Peyer's patch (tissue), 4 donors: ENCODE measurements at regions not wholly inside any gene's neighbourhood (a gene's known extent, or its start where the extent isn't known, plus 50 kb on each side); places are given as distances from the start of the nearest gene placed in this dataset.

Source experiments
- DNase-seq, 3 donors: peaks; one replicate each; pipeline ENCODE4 v3.0.0-alpha.2; 2017 to 2019
- H3K27ac ChIP-seq, 4 donors: fragments of 200-600 bp; sonication (generic); one replicate each; pipeline ENCODE4 v1.5.1; 2016 to 2019
- H3K27me3 ChIP-seq, 2 donors: fragments of 200-600 bp; sonication (generic); one replicate each; pipeline ENCODE4 v1.5.1; 2019
- H3K36me3 ChIP-seq, 3 donors: fragments of 200-600 bp; sonication (generic); one replicate each; pipeline ENCODE4 v1.5.1; 2016 to 2019
- H3K4me1 ChIP-seq, 4 donors: fragments of 200-600 bp; sonication (generic); one replicate each; pipeline ENCODE4 v1.5.1; 2016 to 2019
- H3K4me3 ChIP-seq, 4 donors: fragments of 200-600 bp; sonication (generic); 1 replicate in 3 of 4; 2 replicates in 1 of 4; pipeline ENCODE4 v1.5.1; 2016 to 2019; ENCODE audit warnings: mild to moderate bottlenecking in 1 of 4
- H3K9me3 ChIP-seq, 4 donors: fragments of 200-600 bp; sonication (generic); one replicate each; pipeline ENCODE4 v1.5.1; 2016 to 2019; ENCODE audit warnings: mild to moderate bottlenecking in 1 of 4
- POLR2A ChIP-seq, 2 donors: fragments of 450-650 bp; IDR thresholded peaks; one replicate each; pipeline ENCODE4 v1.5.1; 2017; ENCODE audit warnings: antibody characterized with exemption in 2 of 2, mild to moderate bottlenecking in 2 of 2, moderate library complexity in 2 of 2
- TF ChIP-seq, protein P1 (sequence below), 6 experiments: fragments of 450-650 bp in 4 of 6; fragments of 200-600 bp in 2 of 6; sonication (generic) in 1 of 6; IDR thresholded peaks; one replicate each; pipeline ENCODE4 v1.5.1; 2017 to 2019; ENCODE audit warnings: antibody characterized with exemption in 6 of 6, mild to moderate bottlenecking in 3 of 6, moderate library complexity in 1 of 6

DNA sequence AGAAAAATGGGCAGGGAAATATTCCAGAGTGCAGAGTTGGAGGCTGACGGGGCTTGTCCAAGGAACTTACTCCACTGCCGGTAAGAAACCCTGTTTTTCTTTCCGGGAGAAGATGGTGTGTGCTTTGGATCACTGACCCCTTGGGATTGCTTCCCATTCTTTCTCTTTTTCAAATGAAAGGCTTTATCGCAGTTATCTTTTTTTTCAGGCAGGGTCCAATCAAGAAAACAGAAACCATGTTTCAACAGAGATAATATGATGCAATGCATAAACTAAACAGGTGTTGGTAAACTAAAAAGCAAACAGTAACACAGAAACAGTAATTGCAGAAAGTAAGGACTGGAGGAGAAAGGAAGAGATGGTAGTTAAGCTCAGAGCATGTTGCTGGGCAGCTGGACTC is 145.1 kb downstream of the LYPLAL1 start:
- Histone ChIP-seq H3K4me1 (no peaks in the 10 kb centered on the region), H3K27me3 (no peaks in the 10 kb centered on the region), H3K4me3 (no peak overlapping the region), H3K27ac (no peak overlapping the region), H3K9me3 (no peaks in the 10 kb centered on the region), H3K36me3 (no peaks in the 10 kb centered on the region)
- TF ChIP-seq POLR2A (IDR thresholded peaks at IDR 0.05), result no peak
- TF ChIP-seq, protein P1, sequence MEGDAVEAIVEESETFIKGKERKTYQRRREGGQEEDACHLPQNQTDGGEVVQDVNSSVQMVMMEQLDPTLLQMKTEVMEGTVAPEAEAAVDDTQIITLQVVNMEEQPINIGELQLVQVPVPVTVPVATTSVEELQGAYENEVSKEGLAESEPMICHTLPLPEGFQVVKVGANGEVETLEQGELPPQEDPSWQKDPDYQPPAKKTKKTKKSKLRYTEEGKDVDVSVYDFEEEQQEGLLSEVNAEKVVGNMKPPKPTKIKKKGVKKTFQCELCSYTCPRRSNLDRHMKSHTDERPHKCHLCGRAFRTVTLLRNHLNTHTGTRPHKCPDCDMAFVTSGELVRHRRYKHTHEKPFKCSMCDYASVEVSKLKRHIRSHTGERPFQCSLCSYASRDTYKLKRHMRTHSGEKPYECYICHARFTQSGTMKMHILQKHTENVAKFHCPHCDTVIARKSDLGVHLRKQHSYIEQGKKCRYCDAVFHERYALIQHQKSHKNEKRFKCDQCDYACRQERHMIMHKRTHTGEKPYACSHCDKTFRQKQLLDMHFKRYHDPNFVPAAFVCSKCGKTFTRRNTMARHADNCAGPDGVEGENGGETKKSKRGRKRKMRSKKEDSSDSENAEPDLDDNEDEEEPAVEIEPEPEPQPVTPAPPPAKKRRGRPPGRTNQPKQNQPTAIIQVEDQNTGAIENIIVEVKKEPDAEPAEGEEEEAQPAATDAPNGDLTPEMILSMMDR (IDR thresholded peaks at IDR 0.05), result no peak
- no peak for DNase-seq

GRCh38 chr1:219317762-219318353 is 144.2 kb downstream of the LYPLAL1 start:
- H3K27ac ChIP-seq, result no peak overlapping the region
- DNase-seq, result no peak
- no peaks in the 10 kb centered on the region for H3K27me3 ChIP-seq
- no peaks in the 10 kb centered on the region for H3K9me3 ChIP-seq
- no peak overlapping the region for H3K4me3 ChIP-seq
- no peaks in the 10 kb centered on the region for H3K36me3 ChIP-seq
- H3K4me1 ChIP-seq, result no peaks in the 10 kb centered on the region
- no peak for TF ChIP-seq POLR2A (IDR thresholded peaks at IDR 0.05)
- TF ChIP-seq, protein P1 (IDR thresholded peaks at IDR 0.05), result no peak

GRCh38 chr1:219316066-219316465 is 142.4 kb downstream of the LYPLAL1 start:
- Histone ChIP-seq H3K27ac (no peak overlapping the region), H3K4me3 (no peak overlapping the region), H3K27me3 (no peaks in the 10 kb centered on the region), H3K9me3 (no peaks in the 10 kb centered on the region), H3K36me3 (no peaks in the 10 kb centered on the region), H3K4me1 (no peaks in the 10 kb centered on the region)
- no peak for DNase-seq
- no peak for TF ChIP-seq POLR2A (IDR thresholded peaks at IDR 0.05)
- TF ChIP-seq, protein P1 (IDR thresholded peaks at IDR 0.05), result no peak

DNA sequence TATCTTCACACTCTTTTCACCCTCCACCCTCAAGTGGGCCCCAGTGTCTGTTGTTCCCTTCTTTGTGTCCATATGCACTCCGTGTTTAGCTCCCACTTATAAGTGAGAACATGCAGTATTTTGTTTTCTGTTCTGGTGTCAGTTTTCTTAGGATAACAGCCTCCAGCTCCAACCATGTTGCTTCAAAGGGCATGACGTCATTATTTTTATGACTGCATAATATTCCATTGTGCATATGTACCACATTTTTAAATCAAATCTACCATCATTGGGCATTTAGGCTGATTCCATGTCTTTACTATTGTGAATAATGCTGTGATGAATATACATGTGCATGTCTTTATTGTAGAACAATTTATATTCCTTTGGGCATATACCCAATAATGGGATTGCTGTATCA is 140.3 kb downstream of the LYPLAL1 start:
- H3K36me3 ChIP-seq, result no peaks in the 10 kb centered on the region
- no peak overlapping the region for H3K27ac ChIP-seq
- H3K9me3 ChIP-seq, result no peaks in the 10 kb centered on the region
- TF ChIP-seq, protein P1 (IDR thresholded peaks at IDR 0.05), result no peak
- no peak for TF ChIP-seq POLR2A (IDR thresholded peaks at IDR 0.05)
- no peak for DNase-seq
- H3K4me1 ChIP-seq, result no peaks in the 10 kb centered on the region
- no peaks in the 10 kb centered on the region for H3K27me3 ChIP-seq
- H3K4me3 ChIP-seq, result no peak overlapping the region

- peaks cover 0 to 5% (median 0%) of the 10 kb centered on the region in 4 donors for H3K9me3 ChIP-seq
- TF ChIP-seq POLR2A (IDR thresholded peaks at IDR 0.05), result no peak
- TF ChIP-seq, protein P1 (IDR thresholded peaks at IDR 0.05), result no peak
- no peaks in the 10 kb centered on the region for H3K27me3 ChIP-seq
- no peaks in the 10 kb centered on the region for H3K36me3 ChIP-seq
- H3K27ac ChIP-seq, result no peak overlapping the region
- H3K4me1 ChIP-seq, result no peaks in the 10 kb centered on the region
- H3K4me3 ChIP-seq, result no peak overlapping the region
- no peak for DNase-seq
These were observed 139.3 kb downstream of the LYPLAL1 start for GRCh38 chr1:219312967-219313366.
